ENCODE measurements at regions not wholly inside any gene's neighbourhood (a gene's known extent, or its start where the extent isn't known, plus 50 kb on each side); places are given as distances from the start of the nearest gene placed in this dataset.

GRCh38 chr5:160171666-160172065 is 52.4 kb upstream of the PWWP2A start:
- TF ChIP-seq CTCF (IDR thresholded peaks at IDR 0.05) (no peak), EZH2 (IDR thresholded peaks at IDR 0.05) (no peak), EZH2phosphoT487 (IDR thresholded peaks at IDR 0.05) (no peak)
